Kidney epithelial cell (primary cell): ENCODE measurements at regions not wholly inside any gene's neighbourhood (a gene's known extent, or its start where the extent isn't known, plus 50 kb on each side); places are given as distances from the start of the nearest gene placed in this dataset.

Source experiments
- DNase-seq: peaks from one replicate; pipeline ENCODE4 v3.0.0-alpha.2; 2010; ENCODE audit warnings: low read depth
- H3K27me3 ChIP-seq: 2 replicates; pipeline ENCODE4 v1.6.0; 2011; ENCODE audit warnings: low read length; ENCODE audit not compliant: control insufficient read depth, insufficient read depth
- H3K36me3 ChIP-seq: 2 replicates; pipeline ENCODE4 v1.5.1; 2011; ENCODE audit warnings: low read length; ENCODE audit not compliant: control insufficient read depth, insufficient read depth
- H3K4me3 ChIP-seq: 2 replicates; pipeline ENCODE4 v1.5.1; 2011; ENCODE audit warnings: low read depth, mild to moderate bottlenecking, control low read depth, low read length
- CTCF ChIP-seq: IDR thresholded peaks from 2 replicates; pipeline ENCODE4 v1.5.1; 2011; ENCODE audit warnings: mild to moderate bottlenecking, moderate library complexity, low read length, control low read depth, inconsistent platforms; ENCODE audit not compliant: insufficient read depth, poor library complexity, severe bottlenecking

GRCh38 chr6:104344223-104344622 lies 515.5 kb downstream of the HACE1 start:
- no peak for DNase-seq
- no peak for TF ChIP-seq CTCF
- H3K27me3 ChIP-seq = no peaks in the 10 kb centered on the region
- H3K36me3 ChIP-seq = no peaks in the 10 kb centered on the region
- H3K4me3 ChIP-seq = no peak overlapping the region

DNA sequence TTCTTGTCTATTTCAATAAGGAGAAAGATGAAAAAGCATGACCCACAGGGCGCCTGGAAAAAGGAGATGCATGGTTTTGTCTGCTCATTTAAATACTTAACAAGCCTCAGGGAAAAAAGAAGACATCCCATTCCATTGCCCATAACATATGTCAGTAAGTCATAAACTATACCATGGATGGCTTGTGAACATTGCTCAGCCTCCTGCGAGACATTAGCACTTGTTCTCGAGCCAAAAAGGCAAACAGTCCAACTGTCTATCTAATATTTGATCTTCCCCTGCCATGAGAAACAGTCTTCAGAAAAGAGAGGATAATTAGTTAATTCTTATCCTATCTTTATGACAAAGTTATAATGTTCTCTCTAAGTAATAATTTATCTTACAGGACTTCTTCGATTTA lies 527.4 kb downstream of the HACE1 start:
- Histone ChIP-seq H3K36me3 (no peaks in the 10 kb centered on the region), H3K4me3 (no peak overlapping the region), H3K27me3 (no peaks in the 10 kb centered on the region)
- TF ChIP-seq CTCF = no peak
- no peak for DNase-seq

GRCh38 chr6:104326173-104327001 lies 533.3 kb downstream of the HACE1 start:
- TF ChIP-seq CTCF = no peak
- no peak for DNase-seq
- no peaks in the 10 kb centered on the region for H3K27me3 ChIP-seq
- H3K36me3 ChIP-seq = no peaks in the 10 kb centered on the region
- no peak overlapping the region for H3K4me3 ChIP-seq

DNA sequence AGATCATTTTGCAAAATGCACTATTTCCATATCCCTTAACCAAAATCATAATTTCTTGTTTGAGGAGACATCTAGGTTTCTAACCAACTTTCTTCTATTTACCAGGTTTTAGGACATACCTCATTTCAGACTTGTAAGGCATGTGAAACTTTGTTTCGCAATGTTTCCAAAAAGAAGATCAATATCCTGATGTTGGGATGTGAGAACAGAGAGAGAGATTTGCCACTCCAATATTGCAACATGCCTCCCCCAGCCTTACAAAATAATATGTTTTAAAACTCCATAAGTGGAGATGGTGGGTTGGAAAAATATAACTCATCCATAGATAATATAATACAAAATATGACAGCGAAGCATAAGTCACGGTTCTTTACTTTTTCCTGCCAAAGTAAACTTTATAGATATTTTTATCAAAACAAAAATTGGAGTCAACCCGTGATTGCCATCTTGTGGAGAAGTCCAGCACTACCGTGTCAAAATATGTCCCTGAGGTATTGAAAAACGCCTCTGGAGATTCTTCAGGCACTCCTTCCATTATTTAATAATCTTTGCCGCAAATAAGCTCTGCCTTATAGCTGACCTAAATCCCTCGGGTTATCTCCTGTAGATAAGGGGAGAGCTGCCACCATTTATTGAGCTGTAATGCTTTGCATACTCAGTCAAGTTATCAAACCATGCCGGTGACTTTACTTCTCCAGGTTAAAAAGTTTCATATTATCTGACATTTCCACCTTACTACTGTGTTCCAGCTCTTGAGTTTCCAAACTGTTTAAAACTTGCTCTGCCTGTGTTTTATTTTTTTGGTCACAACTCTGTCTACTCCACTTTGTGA lies 534.2 kb downstream of the HACE1 start:
- H3K4me3 ChIP-seq = no peak overlapping the region
- H3K27me3 ChIP-seq = no peaks in the 10 kb centered on the region
- no peaks in the 10 kb centered on the region for H3K36me3 ChIP-seq
- TF ChIP-seq CTCF = peak; percentile 64
- DNase-seq = no peak

GRCh38 chr6:104324301-104324700 lies 535.4 kb downstream of the HACE1 start:
- TF ChIP-seq CTCF = no peak
- Histone ChIP-seq H3K4me3 (no peak overlapping the region), H3K36me3 (no peaks in the 10 kb centered on the region), H3K27me3 (no peaks in the 10 kb centered on the region)
- no peak for DNase-seq
